ENCODE measurements at regions not wholly inside any gene's neighbourhood (a gene's known extent, or its start where the extent isn't known, plus 50 kb on each side); places are given as distances from the start of the nearest gene placed in this dataset.

GRCh38 chr4:94076498-94076897 lies 131.2 kb upstream of the SMARCAD1 start:
- TF ChIP-seq POLR2A (IDR thresholded peaks at IDR 0.05) = no peak
- TF ChIP-seq CTCF (IDR thresholded peaks at IDR 0.05) = no peak
- TF ChIP-seq POLR2AphosphoS5 (IDR thresholded peaks at IDR 0.05) = no peak

Measured in suprapubic skin (tissue), 4 donors.